Smooth muscle cell (in vitro differentiated cells): ENCODE measurements at regions not wholly inside any gene's neighbourhood (a gene's known extent, or its start where the extent isn't known, plus 50 kb on each side); places are given as distances from the start of the nearest gene placed in this dataset.
A peak's percentile ranks its signal among the peaks of the same experiment; 100 is the strongest.

Source experiments
- DNase-seq: peaks from one replicate; lab custom pipeline; 2025; ENCODE audit not compliant: unreplicated experiment; lab: John Stamatoyannopoulos, UW
- H2AFZ ChIP-seq: fragments of 200-600 bp; sonication (generic); 2 replicates; pipeline ENCODE4 v1.6.0; 2016; ENCODE audit warnings: antibody characterized with exemption, low read depth, mild to moderate bottlenecking
- H3F3A ChIP-seq: fragments of 200-600 bp; sonication (generic); 2 replicates; pipeline ENCODE4 v1.6.0; 2017; ENCODE audit warnings: antibody characterized with exemption, low read depth
- H3K27ac ChIP-seq: fragments of 200-600 bp; sonication (generic); 2 replicates; pipeline ENCODE4 v1.5.1; 2016; ENCODE audit warnings: low read depth, mild to moderate bottlenecking
- H3K27me3 ChIP-seq: fragments of 200-600 bp; sonication (generic); 2 replicates; pipeline ENCODE4 v1.6.1; 2016; ENCODE audit warnings: low read depth, mild to moderate bottlenecking
- H3K36me3 ChIP-seq: fragments of 200-600 bp; sonication (generic); 2 replicates; pipeline ENCODE4 v1.5.1; 2016; ENCODE audit warnings: low read depth
- H3K4me1 ChIP-seq: fragments of 200-600 bp; sonication (generic); 2 replicates; pipeline ENCODE4 v1.5.1; 2016; ENCODE audit warnings: low read depth
- H3K4me2 ChIP-seq: fragments of 200-600 bp; sonication (generic); 2 replicates; pipeline ENCODE4 v1.6.0; 2016; ENCODE audit warnings: mild to moderate bottlenecking
- H3K4me3 ChIP-seq: fragments of 200-600 bp; sonication (generic); 2 replicates; pipeline ENCODE4 v1.5.1; 2016; ENCODE audit warnings: mild to moderate bottlenecking
- H3K79me2 ChIP-seq: fragments of 200-600 bp; sonication (generic); 2 replicates; pipeline ENCODE4 v1.6.0; 2016; ENCODE audit warnings: low read depth, mild to moderate bottlenecking
- H3K9ac ChIP-seq: fragments of 200-600 bp; sonication (generic); 2 replicates; pipeline ENCODE4 v1.6.0; 2016; ENCODE audit warnings: low read depth
- H3K9me3 ChIP-seq: fragments of 200-600 bp; sonication (generic); replicated peaks from 2 replicates; pipeline ENCODE4 v1.5.1; 2016; ENCODE audit warnings: low read depth
- H4K20me1 ChIP-seq: fragments of 200-600 bp; sonication (generic); 2 replicates; pipeline ENCODE4 v1.6.0; 2016; ENCODE audit warnings: low read depth
- CTCF ChIP-seq: fragments of 200-600 bp; sonication (generic); IDR thresholded peaks from 2 replicates; pipeline ENCODE4 v1.5.1; 2017; ENCODE audit warnings: borderline replicate concordance, mild to moderate bottlenecking, antibody characterized with exemption; ENCODE audit not compliant: insufficient read depth, poor library complexity, severe bottlenecking
- WGBS: methylation state at CpG from one replicate; pipeline ENCODE4 v1.1.7; 2016; ENCODE audit warnings: low lambda C conversion rate; 5-methylcytosine and 5-hydroxymethylcytosine counted together

GRCh38 chr6:105983763-105984162, 102.4 kb upstream of the PRDM1 start:
- H4K20me1 ChIP-seq = no peaks in the 10 kb centered on the region
- H3K36me3 ChIP-seq = no peaks in the 10 kb centered on the region
- no peak for TF ChIP-seq CTCF
- no peak overlapping the region for H3K4me3 ChIP-seq
- H3K27ac ChIP-seq = no peak overlapping the region
- no peak overlapping the region for H3K4me2 ChIP-seq
- H3F3A ChIP-seq = no peaks in the 10 kb centered on the region
- DNase-seq = no peak
- no peaks in the 10 kb centered on the region for H3K9me3 ChIP-seq
- H3K4me1 ChIP-seq = peaks cover 13% of the 10 kb centered on the region
- H2AFZ ChIP-seq = no peak overlapping the region
- H3K79me2 ChIP-seq = no peaks in the 10 kb centered on the region
- peaks cover 79% of the 10 kb centered on the region for H3K27me3 ChIP-seq
- H3K9ac ChIP-seq = no peak overlapping the region

- H4K20me1 ChIP-seq = no peaks in the 10 kb centered on the region
- no peak overlapping the region for H3K4me3 ChIP-seq
- no peak overlapping the region for H3K4me2 ChIP-seq
- H3K27me3 ChIP-seq = peaks cover 72% of the 10 kb centered on the region
- no peak overlapping the region for H2AFZ ChIP-seq
- peaks cover 13% of the 10 kb centered on the region for H3K4me1 ChIP-seq
- no peak for TF ChIP-seq CTCF
- H3K79me2 ChIP-seq = no peaks in the 10 kb centered on the region
- DNase-seq = no peak
- no peak overlapping the region for H3K27ac ChIP-seq
- 82% methylated on average over 2 of the region's 2 CpGs for WGBS
- H3K36me3 ChIP-seq = no peaks in the 10 kb centered on the region
- H3K9me3 ChIP-seq = no peaks in the 10 kb centered on the region
- H3F3A ChIP-seq = no peaks in the 10 kb centered on the region
- H3K9ac ChIP-seq = no peak overlapping the region
Observed at GRCh38 chr6:105982761-105983540, 103.2 kb upstream of the PRDM1 start.

GRCh38 chr6:105981888-105982358, 104.2 kb upstream of the PRDM1 start:
- Histone ChIP-seq H3K4me2 (peak overlapping the region; percentile 79), H3F3A (no peaks in the 10 kb centered on the region), H2AFZ (no peak overlapping the region), H3K4me1 (peaks cover 13% of the 10 kb centered on the region), H3K4me3 (no peak overlapping the region), H3K79me2 (no peaks in the 10 kb centered on the region), H4K20me1 (no peaks in the 10 kb centered on the region), H3K27ac (no peak overlapping the region), H3K36me3 (no peaks in the 10 kb centered on the region), H3K9ac (no peak overlapping the region), H3K9me3 (no peaks in the 10 kb centered on the region), H3K27me3 (peaks cover 61% of the 10 kb centered on the region)
- DNase-seq = no peak
- 76% methylated on average over 15 of the region's 15 CpGs for WGBS
- no peak for TF ChIP-seq CTCF
